MM.1S (cell line): ENCODE measurements at regions not wholly inside any gene's neighbourhood (a gene's known extent, or its start where the extent isn't known, plus 50 kb on each side); places are given as distances from the start of the nearest gene placed in this dataset.

ENCODE experiments used
- CTCF ChIP-seq: fragments of 300-600 bp; sonication (generic); IDR thresholded peaks from 2 replicates; pipeline ENCODE4 v1.5.1; 2016; ENCODE audit warnings: antibody characterized with exemption, low read length, mixed read lengths
- EZH2phosphoT487 ChIP-seq: fragments of 300-600 bp; sonication (generic); IDR thresholded peaks from 2 replicates; pipeline ENCODE4 v1.6.1; 2018; ENCODE audit warnings: antibody characterized with exemption, low read length

GRCh38 chr3:18149386-18149785 lies 275.8 kb downstream of the SATB1 start:
- TF ChIP-seq CTCF (no peak), EZH2phosphoT487 (no peak)
